H4 (cell line): ENCODE measurements at regions not wholly inside any gene's neighbourhood (a gene's known extent, or its start where the extent isn't known, plus 50 kb on each side); places are given as distances from the start of the nearest gene placed in this dataset.

Experiments
- DNase-seq: peaks from one replicate; pipeline ENCODE4 v3.0.0-alpha.2; 2015; ENCODE audit warnings: low spot score

DNA sequence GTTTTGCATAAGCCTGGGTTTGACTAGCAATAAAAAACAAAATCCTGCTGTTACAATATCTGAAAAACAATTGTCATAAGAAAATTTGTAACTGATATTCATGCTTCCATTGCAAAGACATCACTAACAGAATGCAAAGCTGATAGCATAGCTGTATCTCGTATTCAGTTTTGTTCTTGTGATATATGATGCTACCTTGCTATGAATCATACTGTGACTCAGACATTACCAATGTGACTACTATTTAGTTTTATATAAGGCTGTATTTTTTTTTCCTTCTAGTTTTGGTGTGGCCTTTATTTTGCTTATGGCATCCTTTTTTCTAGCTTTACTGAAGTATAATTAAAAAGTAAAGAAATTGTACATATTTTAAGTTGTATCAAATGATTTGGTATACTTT, 1381.8 kb downstream of the MRPL39 start:
- peak; percentile 39 for DNase-seq

DNA sequence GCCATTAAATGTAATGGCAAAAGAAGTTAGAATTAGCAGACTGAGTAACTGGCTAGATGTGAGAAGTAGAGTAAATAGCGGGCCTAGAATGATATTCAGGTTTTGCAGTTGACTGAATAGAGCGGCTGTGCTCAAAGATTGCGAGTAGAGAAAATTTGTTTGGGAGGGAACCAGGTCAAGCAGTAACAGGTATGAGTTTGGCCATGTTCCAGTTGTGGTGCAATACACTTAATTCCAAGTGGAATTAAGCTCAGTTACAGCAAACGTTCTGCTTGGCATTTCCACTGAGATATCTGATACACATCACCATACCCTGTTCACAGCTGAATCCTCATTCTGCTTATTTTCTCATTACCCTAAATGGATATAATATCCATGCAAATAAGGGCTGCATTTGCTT, 1382.9 kb downstream of the MRPL39 start:
- DNase-seq: no peak

GRCh38 chr21:24223624-24224023, 1383.7 kb downstream of the MRPL39 start:
- DNase-seq: peak; percentile 33

DNA sequence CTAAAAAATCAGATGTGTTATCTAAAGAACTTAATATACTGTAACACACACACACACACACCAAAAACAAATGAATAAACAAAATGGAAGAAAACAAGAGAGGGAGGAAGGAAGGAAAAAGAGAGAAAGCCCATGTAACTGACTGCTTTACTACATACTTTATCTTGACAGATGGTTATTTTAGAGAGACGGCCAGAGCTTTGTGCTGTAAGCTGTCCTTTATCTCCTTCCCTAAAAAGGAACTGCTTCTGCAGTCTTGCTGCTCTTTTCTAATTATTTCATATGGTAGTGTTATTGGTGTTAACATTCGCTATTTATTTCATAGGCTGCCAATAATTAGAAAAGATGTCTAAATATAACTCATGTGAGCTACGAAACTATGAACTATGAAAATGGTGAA, 1384.6 kb downstream of the MRPL39 start:
- DNase-seq: no peak

DNA sequence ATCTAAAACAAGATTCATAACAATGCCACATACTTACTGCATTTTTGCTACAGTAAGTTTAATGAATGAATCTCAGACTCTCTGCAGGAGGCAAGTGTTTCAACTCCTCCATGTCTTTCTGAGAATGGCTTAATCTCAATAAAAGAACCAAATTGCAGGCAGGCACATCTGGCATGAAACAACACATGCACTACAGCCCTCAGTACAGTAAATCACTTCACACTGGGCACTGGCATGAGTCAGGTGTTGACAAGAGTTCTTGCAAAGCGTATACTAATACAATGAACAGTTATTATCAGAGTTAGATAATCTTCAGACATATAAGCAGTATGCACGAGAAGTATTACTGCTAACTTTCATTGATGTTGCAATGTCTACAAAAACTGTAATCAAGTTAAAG, 1386.8 kb downstream of the MRPL39 start:
- no peak for DNase-seq

GRCh38 chr21:24217151-24217550, 1390.1 kb downstream of the MRPL39 start:
- DNase-seq: no peak

- no peak for DNase-seq
These were observed 1397.2 kb downstream of the MRPL39 start for GRCh38 chr21:24210130-24210529.

GRCh38 chr21:24208562-24209260, 1398.6 kb downstream of the MRPL39 start:
- DNase-seq: peak; percentile 50

DNA sequence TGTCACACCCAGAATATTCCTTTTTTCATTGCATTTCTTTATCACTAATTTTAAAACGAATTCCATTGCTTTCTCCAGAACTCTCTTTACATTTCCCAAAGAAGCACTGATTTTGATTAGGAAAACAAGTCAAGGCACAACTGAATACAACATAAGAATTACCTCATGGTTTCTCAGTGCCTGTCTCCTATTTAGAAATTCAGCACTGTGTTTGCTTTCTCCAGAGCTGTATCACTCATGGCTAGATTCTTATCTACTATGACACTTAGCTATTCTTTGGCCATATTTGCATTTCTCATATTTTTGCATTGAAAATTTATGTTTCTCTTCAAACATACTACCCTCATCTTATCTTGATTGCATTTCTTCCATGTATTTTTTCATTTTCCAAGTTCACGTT, 1402.0 kb downstream of the MRPL39 start:
- DNase-seq: no peak

DNA sequence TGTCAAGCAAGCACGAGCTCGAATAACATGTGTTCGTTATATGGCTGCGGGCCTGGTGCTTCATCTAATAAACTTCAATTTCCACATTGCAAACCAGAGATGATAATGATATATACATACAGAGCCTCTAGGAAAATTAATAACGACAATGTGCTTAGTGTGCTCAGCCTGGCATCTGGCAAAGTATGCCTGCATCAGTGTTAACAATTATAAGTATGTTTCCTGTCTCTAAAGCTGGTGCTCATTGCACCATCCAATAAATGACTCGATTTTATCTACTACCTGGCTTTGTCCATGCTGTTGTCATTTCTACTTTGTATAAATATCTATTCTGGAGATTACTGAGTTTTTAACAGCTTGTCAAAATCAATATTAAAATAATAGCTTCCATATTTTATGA, 1402.6 kb downstream of the MRPL39 start:
- DNase-seq: no peak

GRCh38 chr21:24200052-24200451, 1407.2 kb downstream of the MRPL39 start:
- no peak for DNase-seq

GRCh38 chr21:24197923-24198322, 1409.4 kb downstream of the MRPL39 start:
- DNase-seq: no peak

- DNase-seq: no peak
These were observed 1410.1 kb downstream of the MRPL39 start for GRCh38 chr21:24197132-24197643.

DNA sequence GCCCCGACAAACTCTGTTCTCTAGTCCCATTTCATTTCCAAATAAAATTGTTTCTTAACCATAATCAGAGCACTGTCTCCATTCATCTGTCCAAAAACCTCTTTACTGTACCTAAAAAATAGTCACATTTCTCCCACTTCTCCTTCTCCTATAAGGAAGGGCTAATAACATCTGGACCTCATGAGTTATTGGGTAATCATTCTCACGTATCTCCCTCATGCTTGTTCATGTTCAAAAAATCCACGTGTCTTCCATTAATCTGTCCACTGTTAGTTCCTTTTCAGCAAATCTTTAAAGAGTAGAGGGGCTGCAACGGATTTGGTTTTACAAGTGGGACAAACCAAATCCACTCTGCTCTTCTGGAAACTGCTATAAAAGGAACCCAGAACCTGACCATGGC, 1418.8 kb downstream of the MRPL39 start:
- no peak for DNase-seq

DNA sequence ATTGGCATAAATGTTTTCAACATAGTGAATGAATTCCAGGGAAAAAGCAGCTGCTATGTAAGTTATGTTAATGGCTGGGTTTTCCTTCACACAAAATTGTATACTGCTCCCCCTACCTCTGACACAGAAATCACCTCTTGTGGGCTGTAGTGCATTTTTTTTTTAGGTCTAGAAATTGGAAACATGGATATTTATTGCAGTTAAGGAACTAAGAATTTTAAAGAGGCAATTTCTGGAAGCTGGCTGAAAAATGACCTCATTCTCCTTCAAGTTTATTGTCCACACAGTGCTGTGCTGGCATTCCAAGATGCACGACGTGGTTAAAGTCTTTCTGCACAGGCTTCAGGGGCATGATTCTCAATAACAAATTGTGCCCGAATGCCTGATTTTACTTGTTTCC, 1424.2 kb downstream of the MRPL39 start:
- DNase-seq: peak; percentile 19

GRCh38 chr21:24179110-24179509, 1428.2 kb downstream of the MRPL39 start:
- no peak for DNase-seq

- DNase-seq: no peak
These were observed 1432.2 kb downstream of the MRPL39 start for GRCh38 chr21:24175106-24175505.

DNA sequence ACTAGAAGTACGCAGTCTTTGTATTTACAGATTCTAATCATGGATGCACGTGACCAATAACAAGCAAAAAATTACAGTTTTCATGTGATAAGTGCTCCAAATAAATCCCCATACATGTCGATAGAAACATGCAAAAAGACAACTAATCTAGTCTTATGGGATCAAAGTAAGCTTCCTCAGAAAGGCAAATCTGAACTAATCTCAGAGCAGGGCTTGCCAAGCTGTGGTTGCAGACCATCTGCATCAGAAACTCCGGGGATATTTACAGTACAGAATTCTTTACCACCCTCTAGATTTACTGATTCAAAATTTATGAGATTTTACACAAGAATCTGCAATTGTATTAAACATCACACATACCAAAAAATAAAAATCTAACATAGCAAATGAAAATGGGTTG, 1435.5 kb downstream of the MRPL39 start:
- no peak for DNase-seq

DNA sequence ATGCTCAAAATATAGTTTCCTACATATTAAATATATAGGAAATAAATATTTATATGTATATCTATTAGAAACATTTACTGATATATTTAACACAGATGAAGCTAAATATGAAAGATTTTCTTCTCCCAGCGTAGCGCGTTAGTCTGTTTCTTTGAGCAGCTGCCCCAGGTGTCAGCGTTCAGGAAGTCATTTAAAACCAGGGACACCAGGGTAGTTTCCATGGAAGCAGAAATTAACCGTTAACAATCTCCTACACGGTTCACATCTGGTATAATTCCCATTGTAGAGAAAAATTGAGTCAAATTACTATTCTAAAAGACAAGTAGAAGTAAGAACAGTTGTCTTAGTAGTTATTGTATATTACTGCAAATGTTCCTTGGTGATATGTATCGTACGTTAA, 1443.7 kb downstream of the MRPL39 start:
- DNase-seq: no peak

DNA sequence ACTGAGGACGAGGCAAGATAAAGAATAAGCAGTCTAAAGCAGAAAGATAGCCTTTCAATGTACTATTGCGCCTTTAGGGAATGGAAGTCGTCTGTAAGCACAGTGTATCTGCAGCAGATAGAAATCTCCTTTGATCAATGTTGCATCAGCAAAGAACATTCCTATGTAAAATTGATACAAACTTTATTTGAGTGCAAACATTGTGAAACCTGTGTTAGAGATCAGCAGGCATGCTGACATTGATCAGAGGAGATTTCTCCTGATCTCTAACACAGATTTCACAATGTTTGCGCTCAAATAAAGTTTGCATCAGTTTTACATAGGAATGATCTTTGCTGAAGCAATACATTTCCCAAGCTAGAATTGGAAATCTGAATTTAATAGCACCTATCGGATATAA, 1446.8 kb downstream of the MRPL39 start:
- no peak for DNase-seq

- no peak for DNase-seq
These were observed 1454.1 kb downstream of the MRPL39 start for GRCh38 chr21:24153137-24153536.

DNA sequence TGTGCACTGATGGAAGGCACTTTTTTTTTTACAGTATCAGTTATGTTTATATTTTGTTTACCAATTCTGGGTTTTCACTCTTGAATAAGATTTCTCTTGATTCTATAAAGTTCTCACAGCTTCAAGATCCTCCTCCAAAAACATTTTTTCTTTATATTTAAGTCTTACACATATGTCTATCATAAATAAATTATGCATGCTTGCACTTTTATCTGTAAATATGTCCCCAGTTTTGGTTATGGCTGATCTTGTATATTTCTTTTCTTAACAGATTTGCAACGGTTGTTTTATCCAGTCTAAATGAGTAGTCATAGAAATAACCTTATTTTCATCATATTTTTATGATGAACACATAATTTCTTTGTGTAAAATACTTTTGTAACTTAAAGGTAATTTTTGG, 1456.5 kb downstream of the MRPL39 start:
- no peak for DNase-seq

GRCh38 chr21:24148461-24148860, 1458.8 kb downstream of the MRPL39 start:
- DNase-seq: no peak

GRCh38 chr21:24147674-24148073, 1459.6 kb downstream of the MRPL39 start:
- DNase-seq: no peak
